H9 (cell line): ENCODE measurements at regions not wholly inside any gene's neighbourhood (a gene's known extent, or its start where the extent isn't known, plus 50 kb on each side); places are given as distances from the start of the nearest gene placed in this dataset.

Source experiments
- DNase-seq: peaks from one replicate; pipeline ENCODE4 v3.0.0-alpha.2; 2017
- H2AFZ ChIP-seq: one replicate; pipeline ENCODE4 v1.6.1; 2013; ENCODE audit warnings: mild to moderate bottlenecking, low read length, control low read depth, moderate library complexity
- H2AK5ac ChIP-seq: 2 replicates; pipeline ENCODE4 v1.6.1; 2013; ENCODE audit warnings: low read length, control low read depth, mixed read lengths; ENCODE audit not compliant: insufficient read length
- H2BK120ac ChIP-seq: one replicate; pipeline ENCODE4 v1.6.1; 2013; ENCODE audit warnings: low read depth, mild to moderate bottlenecking, low read length, control low read depth, inconsistent platforms; ENCODE audit not compliant: poor library complexity, severe bottlenecking
- H2BK12ac ChIP-seq: 2 replicates; pipeline ENCODE4 v1.6.1; 2013; ENCODE audit warnings: low read length, control low read depth, mixed read lengths, low read depth; ENCODE audit not compliant: insufficient read length
- H2BK15ac ChIP-seq: 2 replicates; pipeline ENCODE4 v1.6.1; 2013; ENCODE audit warnings: low read depth, low read length, control low read depth
- H2BK20ac ChIP-seq: one replicate; pipeline ENCODE4 v1.6.1; 2013; ENCODE audit warnings: low read depth, mild to moderate bottlenecking, low read length, control low read depth, inconsistent platforms; ENCODE audit not compliant: poor library complexity, severe bottlenecking
- H2BK5ac ChIP-seq: 2 replicates; pipeline ENCODE4 v1.6.1; 2013; ENCODE audit warnings: low read length, control low read depth, mixed read lengths; ENCODE audit not compliant: insufficient read length
- H3K14ac ChIP-seq: 2 replicates; pipeline ENCODE4 v1.6.1; 2013; ENCODE audit warnings: low read length, control low read depth; ENCODE audit not compliant: insufficient read depth
- H3K18ac ChIP-seq: 2 replicates; pipeline ENCODE4 v1.6.1; 2013; ENCODE audit warnings: low read depth, mild to moderate bottlenecking, mixed read lengths, low read length, control low read depth; ENCODE audit not compliant: insufficient read length
- H3K23ac ChIP-seq: 2 replicates; pipeline ENCODE4 v1.6.1; 2013; ENCODE audit warnings: low read length, control low read depth, mixed read lengths, low read depth; ENCODE audit not compliant: insufficient read length
- H3K23me2 ChIP-seq: 2 replicates; pipeline ENCODE4 v1.6.1; 2013; ENCODE audit warnings: low read depth, mild to moderate bottlenecking, mixed read lengths, low read length, control low read depth; ENCODE audit not compliant: insufficient read length, poor library complexity, severe bottlenecking
- H3K27ac ChIP-seq: 2 replicates; pipeline ENCODE4 v1.5.1; 2013; ENCODE audit warnings: low read length, control low read depth, mixed read lengths, low read depth; ENCODE audit not compliant: insufficient read length
- H3K27me3 ChIP-seq: 2 replicates; pipeline ENCODE4 v1.6.1; 2013; ENCODE audit warnings: low read length, control low read depth, inconsistent platforms; ENCODE audit not compliant: insufficient read depth
- H3K4ac ChIP-seq: 2 replicates; pipeline ENCODE4 v1.6.1; 2013; ENCODE audit warnings: low read depth, mild to moderate bottlenecking, control low read depth, inconsistent platforms, low read length, moderate library complexity
- H3K4me1 ChIP-seq: 2 replicates; pipeline ENCODE4 v1.6.1; 2013; ENCODE audit warnings: low read length, control low read depth, inconsistent platforms; ENCODE audit not compliant: insufficient read depth
- H3K4me2 ChIP-seq: 2 replicates; pipeline ENCODE4 v1.6.1; 2013; ENCODE audit warnings: low read length, control low read depth, mixed read lengths; ENCODE audit not compliant: insufficient read length, insufficient read depth
- H3K56ac ChIP-seq: 2 replicates; pipeline ENCODE4 v1.6.1; 2013; ENCODE audit warnings: low read depth, mild to moderate bottlenecking, mixed read lengths, low read length, control low read depth; ENCODE audit not compliant: insufficient read length
- H3K79me1 ChIP-seq: 2 replicates; pipeline ENCODE4 v1.6.1; 2013; ENCODE audit warnings: low read depth, mild to moderate bottlenecking, moderate library complexity, low read length, control low read depth, inconsistent platforms; ENCODE audit not compliant: insufficient read depth, poor library complexity, severe bottlenecking
- H3K79me2 ChIP-seq: 2 replicates; pipeline ENCODE4 v1.6.1; 2013; ENCODE audit warnings: low read length, control low read depth, inconsistent platforms; ENCODE audit not compliant: insufficient read depth
- H3K9ac ChIP-seq: 2 replicates; pipeline ENCODE4 v1.6.1; 2013; ENCODE audit warnings: low read length, control low read depth, mixed read lengths; ENCODE audit not compliant: insufficient read length; ENCODE audit errors: extremely low read depth
- H3K9me3 ChIP-seq: one replicate; pipeline ENCODE4 v1.6.1; 2013; ENCODE audit warnings: low read depth, low read length, inconsistent platforms; ENCODE audit not compliant: control insufficient read depth
- H3T11ph ChIP-seq: one replicate; pipeline ENCODE4 v1.6.1; 2013; ENCODE audit warnings: mild to moderate bottlenecking, low read length, control low read depth, inconsistent platforms
- H4K20me1 ChIP-seq: one replicate; pipeline ENCODE4 v1.6.1; 2013; ENCODE audit not compliant: control insufficient read depth, insufficient read length, insufficient read depth
- H4K5ac ChIP-seq: 2 replicates; pipeline ENCODE4 v1.6.1; 2013; ENCODE audit warnings: low read depth, mild to moderate bottlenecking, mixed read lengths, low read length, control low read depth; ENCODE audit not compliant: insufficient read length
- H4K8ac ChIP-seq: replicated peaks from 2 replicates; pipeline ENCODE4 v1.6.1; 2013; ENCODE audit warnings: low read length, control low read depth, mixed read lengths, low read depth; ENCODE audit not compliant: insufficient read length
- H4K91ac ChIP-seq: 2 replicates; pipeline ENCODE4 v1.6.1; 2013; ENCODE audit warnings: low read depth, mild to moderate bottlenecking, moderate library complexity, mixed read lengths, low read length, control low read depth; ENCODE audit not compliant: insufficient read length
- H3K27ac Mint-ChIP-seq, 3 experiments: 2 replicates in 2 of 3; 3 replicates in 1 of 3; pipeline ENCODE4 v1.8.0; 2020 to 2021; ENCODE audit warnings: mixed read lengths in 3 of 3, mild to moderate bottlenecking in 1 of 3, moderate library complexity in 1 of 3
- H3K27me3 Mint-ChIP-seq: 2 replicates; pipeline ENCODE4 v1.8.0; 2021; ENCODE audit warnings: low read depth, mild to moderate bottlenecking, moderate library complexity, mixed read lengths
- H3K36me3 Mint-ChIP-seq, 3 experiments: 2 replicates in 2 of 3; 3 replicates in 1 of 3; pipeline ENCODE4 v1.8.0; 2020 to 2021; ENCODE audit warnings: low read depth in 3 of 3, mixed read lengths in 3 of 3; ENCODE audit not compliant: insufficient read depth in 1 of 3
- H3K4me1 Mint-ChIP-seq, 2 experiments: 2 replicates each; pipeline ENCODE4 v1.8.0; 2020; ENCODE audit warnings: mixed read lengths in 2 of 2
- H3K4me3 Mint-ChIP-seq, 2 experiments: 2 replicates in 1 of 2; 3 replicates in 1 of 2; pipeline ENCODE4 v1.8.0; 2020 to 2021; ENCODE audit warnings: mild to moderate bottlenecking in 2 of 2, mixed read lengths in 2 of 2, moderate library complexity in 1 of 2
- H3K9me3 Mint-ChIP-seq, 2 experiments: 2 replicates in 1 of 2; 3 replicates in 1 of 2; pipeline ENCODE4 v1.8.0; 2020; ENCODE audit warnings: mild to moderate bottlenecking in 2 of 2, mixed read lengths in 2 of 2, moderate library complexity in 1 of 2
- CTCF ChIP-seq: fragments of 200-600 bp; sonication (generic); conservative IDR thresholded peaks from 3 replicates; pipeline ENCODE4 v1.8.0; 2021; ENCODE audit warnings: antibody characterized with exemption, mild to moderate bottlenecking
- WGBS: extraction: QIAGEN DNeasy Blood & Tissue Kit; methylation state at CpG from one replicate; pipeline ENCODE4 v1.1.7; 2013; ENCODE audit warnings: missing lambda C conversion rate, low lambda C conversion rate, mixed read lengths; ENCODE audit not compliant: insufficient read length; ENCODE audit errors: extremely low coverage; 5-methylcytosine and 5-hydroxymethylcytosine counted together

DNA sequence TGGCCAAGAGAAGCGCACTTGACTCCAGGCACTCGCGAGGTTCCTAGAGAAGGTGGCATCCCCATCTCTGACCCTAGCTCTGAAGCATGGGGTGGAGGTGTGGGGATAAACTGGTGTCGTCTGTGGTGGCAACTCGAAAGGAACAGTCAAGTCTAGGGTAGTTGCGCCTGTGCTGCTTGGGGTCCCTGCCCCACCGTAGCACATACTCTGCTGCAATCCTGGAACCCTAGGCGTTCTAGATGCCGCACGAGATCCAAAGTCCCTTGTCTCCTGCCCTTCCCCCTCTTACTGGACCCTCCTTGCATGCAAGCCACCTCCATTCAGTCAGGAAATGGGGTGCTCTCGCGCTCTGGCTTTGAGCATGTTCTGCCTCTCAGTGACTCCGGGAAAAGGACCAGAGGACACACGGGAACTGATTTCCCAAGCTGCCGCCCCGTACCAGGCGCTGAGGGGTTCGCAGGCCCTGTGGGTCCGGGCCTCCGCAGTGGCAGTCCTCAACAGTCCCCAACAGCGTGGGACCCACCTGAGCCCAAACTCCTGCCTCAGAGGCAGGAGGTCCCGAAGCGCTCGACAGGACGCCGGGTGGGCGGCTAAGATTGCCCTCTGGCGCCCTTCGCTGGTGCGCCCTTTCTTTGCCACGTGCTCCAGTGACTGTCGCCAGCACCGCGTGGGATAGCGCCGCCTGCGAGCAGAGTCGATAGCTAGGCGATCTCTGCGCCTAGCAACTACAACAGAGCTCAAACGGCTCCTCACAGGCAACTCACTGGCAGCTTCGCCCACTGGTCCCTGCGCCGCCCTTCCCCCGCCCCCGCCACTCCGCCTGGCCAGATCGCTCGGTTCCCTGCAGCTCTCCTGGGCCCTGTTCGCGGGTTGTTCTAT lies 452.0 kb downstream of the REEP3 start:
- Histone ChIP-seq H3K27ac (no peak overlapping the region), H3K4me1 (no peaks in the 10 kb centered on the region), H2BK120ac (no peak overlapping the region), H2AK5ac (no peak overlapping the region), H3K9ac (no peak overlapping the region), H3T11ph (no peak overlapping the region), H3K79me1 (no peaks in the 10 kb centered on the region), H4K91ac (no peak overlapping the region), H3K14ac (no peak overlapping the region; the same call in 1 of the 2 replicates), H2AFZ (no peak overlapping the region), H2BK5ac (no peak overlapping the region), H4K5ac (no peak overlapping the region), H3K9me3 (no peaks in the 10 kb centered on the region), H2BK15ac (no peak overlapping the region), H4K8ac (no peak overlapping the region), H3K79me2 (no peaks in the 10 kb centered on the region), H3K4ac (no peak overlapping the region), H3K18ac (no peak overlapping the region), H3K4me2 (no peak overlapping the region), H3K27me3 (no peaks in the 10 kb centered on the region), H3K23ac (no peak overlapping the region), H3K56ac (no peak overlapping the region), H4K20me1 (no peaks in the 10 kb centered on the region), H2BK20ac (no peak overlapping the region), H2BK12ac (no peak overlapping the region), H3K23me2 (no peaks in the 10 kb centered on the region)
- Mint-ChIP-seq H3K27me3 (no peaks in the 10 kb centered on the region; the same call in 1 of the 2 replicates), H3K36me3 (peaks cover 0 to 7% (median 0%) of the 10 kb centered on the region in 3 experiments; a peak in 4 of 7 replicates), H3K4me3 (no peak overlapping the region), H3K4me1 (peaks cover 4% of the 10 kb centered on the region in 2 experiments), H3K27ac (peak overlapping the region in 2 of 3 experiments; percentile 49 to 86; a peak in 2 of 7 replicates), H3K9me3 (peaks cover under 1 to 5% of the 10 kb centered on the region in 2 experiments; a peak in 2 of 5 replicates)
- no CpG with 5 or more reads among the region's 51 CpGs for WGBS
- peak; percentile 58 for DNase-seq
- TF ChIP-seq CTCF = no peak
